Progenitor cell of endocrine pancreas (in vitro differentiated cells): ENCODE measurements at regions not wholly inside any gene's neighbourhood (a gene's known extent, or its start where the extent isn't known, plus 50 kb on each side); places are given as distances from the start of the nearest gene placed in this dataset.

Source experiments
- DNase-seq: peaks from one replicate; pipeline ENCODE4 v3.0.0; 2021; ENCODE audit warnings: low spot score; ENCODE audit not compliant: unreplicated experiment
- H3K27ac Mint-ChIP-seq: 2 replicates; pipeline ENCODE4 v1.8.0; 2021; ENCODE audit warnings: mild to moderate bottlenecking, moderate library complexity, mixed read lengths
- H3K27me3 Mint-ChIP-seq: 2 replicates; pipeline ENCODE4 v1.8.0; 2021; ENCODE audit warnings: mixed read lengths
- H3K36me3 Mint-ChIP-seq: 2 replicates; pipeline ENCODE4 v1.8.0; 2022; ENCODE audit warnings: mixed read lengths; ENCODE audit not compliant: insufficient read depth
- H3K4me1 Mint-ChIP-seq: 2 replicates; pipeline ENCODE4 v1.8.0; 2021; ENCODE audit warnings: low read depth, mixed read lengths
- H3K4me3 Mint-ChIP-seq: 2 replicates; pipeline ENCODE4 v1.8.0; 2021; ENCODE audit warnings: low read depth, mild to moderate bottlenecking, moderate library complexity, mixed read lengths
- H3K9me3 Mint-ChIP-seq: 2 replicates; pipeline ENCODE4 v1.8.0; 2021; ENCODE audit warnings: low read depth, mixed read lengths
- TF ChIP-seq, protein P1 (sequence below): fragments of 200-600 bp; sonication (generic); IDR thresholded peaks from one replicate; pipeline ENCODE4 v1.5.0; 2021; ENCODE audit warnings: antibody characterized with exemption, mild to moderate bottlenecking; ENCODE audit not compliant: unreplicated experiment

DNA sequence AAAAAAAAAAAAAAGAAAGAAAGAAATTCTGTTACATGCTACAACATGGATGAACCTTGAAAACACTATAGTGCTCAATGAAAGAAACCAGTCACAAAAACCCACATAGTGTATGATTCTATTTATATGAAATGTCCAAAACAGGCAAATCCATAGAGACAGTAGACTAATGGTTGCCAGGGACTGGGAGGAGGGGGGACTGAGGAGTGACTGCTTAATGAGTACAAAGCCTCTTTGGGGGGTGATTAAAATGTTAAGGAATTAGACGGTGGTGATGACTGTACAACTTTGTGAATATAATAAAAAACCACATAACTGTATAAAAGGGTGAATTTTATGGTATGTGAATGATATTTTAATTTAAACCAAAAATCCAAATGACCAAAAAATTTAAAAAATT lies 116.0 kb upstream of the GUCA2B start:
- DNase-seq = no peak
- Mint-ChIP-seq H3K27me3 (peaks cover 26% of the 10 kb centered on the region), H3K4me1 (peaks cover 9% of the 10 kb centered on the region), H3K9me3 (no peaks in the 10 kb centered on the region), H3K27ac (no peak overlapping the region), H3K4me3 (no peak overlapping the region), H3K36me3 (no peaks in the 10 kb centered on the region)
- TF ChIP-seq, protein P1, sequence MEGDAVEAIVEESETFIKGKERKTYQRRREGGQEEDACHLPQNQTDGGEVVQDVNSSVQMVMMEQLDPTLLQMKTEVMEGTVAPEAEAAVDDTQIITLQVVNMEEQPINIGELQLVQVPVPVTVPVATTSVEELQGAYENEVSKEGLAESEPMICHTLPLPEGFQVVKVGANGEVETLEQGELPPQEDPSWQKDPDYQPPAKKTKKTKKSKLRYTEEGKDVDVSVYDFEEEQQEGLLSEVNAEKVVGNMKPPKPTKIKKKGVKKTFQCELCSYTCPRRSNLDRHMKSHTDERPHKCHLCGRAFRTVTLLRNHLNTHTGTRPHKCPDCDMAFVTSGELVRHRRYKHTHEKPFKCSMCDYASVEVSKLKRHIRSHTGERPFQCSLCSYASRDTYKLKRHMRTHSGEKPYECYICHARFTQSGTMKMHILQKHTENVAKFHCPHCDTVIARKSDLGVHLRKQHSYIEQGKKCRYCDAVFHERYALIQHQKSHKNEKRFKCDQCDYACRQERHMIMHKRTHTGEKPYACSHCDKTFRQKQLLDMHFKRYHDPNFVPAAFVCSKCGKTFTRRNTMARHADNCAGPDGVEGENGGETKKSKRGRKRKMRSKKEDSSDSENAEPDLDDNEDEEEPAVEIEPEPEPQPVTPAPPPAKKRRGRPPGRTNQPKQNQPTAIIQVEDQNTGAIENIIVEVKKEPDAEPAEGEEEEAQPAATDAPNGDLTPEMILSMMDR = no peak

DNA sequence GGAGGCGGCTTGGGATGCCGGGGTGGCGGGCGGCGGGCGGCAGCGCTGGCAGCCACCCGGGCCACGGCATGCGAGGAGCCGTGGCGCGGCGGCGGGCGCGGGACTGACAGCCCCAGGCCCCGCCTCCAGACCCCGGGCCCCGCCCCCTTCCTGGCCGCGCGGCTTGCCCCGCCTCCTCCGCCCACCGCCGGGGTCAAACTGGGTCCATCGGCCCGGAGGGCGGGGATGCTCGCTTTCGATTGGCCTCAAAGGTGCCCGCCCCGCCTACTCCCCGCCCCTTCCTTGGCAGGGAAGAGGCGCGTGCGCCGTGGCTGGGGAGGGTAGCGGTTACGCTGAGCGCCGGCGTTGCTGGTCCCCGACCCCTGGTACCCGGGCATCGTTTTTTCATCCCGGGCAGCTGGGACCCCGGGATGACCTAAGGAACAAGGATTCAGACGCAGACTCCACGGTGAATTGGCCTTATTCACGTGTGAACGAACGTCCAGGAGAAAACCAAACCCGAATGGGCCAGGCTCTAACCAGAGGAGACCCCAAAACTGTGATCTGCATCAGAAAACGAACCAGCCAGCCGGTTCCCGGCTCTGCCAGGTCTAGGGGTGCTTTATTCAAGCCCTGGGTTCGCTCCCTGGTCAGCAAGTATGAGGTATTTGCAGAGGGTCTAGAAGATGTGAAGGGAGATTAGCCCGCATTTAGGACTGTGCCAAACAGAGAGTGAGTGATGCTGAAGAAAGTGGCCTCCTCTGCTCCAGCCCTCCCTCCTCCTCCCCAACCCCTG lies 117.2 kb upstream of the GUCA2B start:
- Mint-ChIP-seq H3K4me3 (no peak overlapping the region), H3K27me3 (peaks cover 35% of the 10 kb centered on the region), H3K4me1 (peaks cover 9% of the 10 kb centered on the region), H3K36me3 (no peaks in the 10 kb centered on the region), H3K9me3 (no peaks in the 10 kb centered on the region), H3K27ac (no peak overlapping the region)
- peak; percentile 98 for DNase-seq
- TF ChIP-seq, protein P1 = no peak

DNA sequence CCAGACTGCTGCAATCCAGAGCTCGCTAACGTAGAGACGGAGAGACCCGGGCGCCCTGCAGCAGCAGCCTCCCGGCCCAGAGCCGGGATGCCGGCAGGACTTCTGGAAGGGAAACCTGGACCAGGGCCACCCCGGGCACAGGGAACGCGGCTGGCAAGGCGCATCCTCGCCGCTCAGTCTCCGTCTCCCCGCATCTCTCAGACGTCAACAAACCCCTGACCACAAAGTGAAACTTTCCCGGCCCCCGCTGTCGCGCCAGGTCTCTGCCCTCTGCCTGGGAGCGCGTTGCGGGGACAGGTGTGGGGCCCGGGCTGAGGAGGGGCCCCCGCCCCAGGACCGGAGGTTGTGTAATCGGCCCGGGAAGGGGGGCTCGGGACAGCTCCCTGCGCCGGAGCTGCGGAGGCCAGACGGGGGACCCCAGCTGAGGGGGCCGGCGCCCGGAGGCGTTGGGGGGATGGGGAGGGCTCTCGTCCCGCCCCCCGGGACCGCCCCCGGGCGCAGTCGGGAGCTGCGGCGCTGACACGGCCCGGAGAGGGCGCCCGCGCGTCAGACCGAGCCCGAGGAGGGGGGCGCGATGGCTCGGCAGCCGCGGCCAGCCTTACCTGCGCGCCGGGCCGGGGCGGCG lies 116.6 kb upstream of the HIVEP3 start:
- peaks cover 9% of the 10 kb centered on the region for H3K4me1 Mint-ChIP-seq
- no peaks in the 10 kb centered on the region for H3K36me3 Mint-ChIP-seq
- TF ChIP-seq, protein P1 = peak; percentile 54
- DNase-seq = no peak
- peaks cover 36% of the 10 kb centered on the region for H3K27me3 Mint-ChIP-seq
- H3K4me3 Mint-ChIP-seq = peak overlapping the region; percentile 82
- H3K9me3 Mint-ChIP-seq = no peaks in the 10 kb centered on the region
- H3K27ac Mint-ChIP-seq = no peak overlapping the region

DNA sequence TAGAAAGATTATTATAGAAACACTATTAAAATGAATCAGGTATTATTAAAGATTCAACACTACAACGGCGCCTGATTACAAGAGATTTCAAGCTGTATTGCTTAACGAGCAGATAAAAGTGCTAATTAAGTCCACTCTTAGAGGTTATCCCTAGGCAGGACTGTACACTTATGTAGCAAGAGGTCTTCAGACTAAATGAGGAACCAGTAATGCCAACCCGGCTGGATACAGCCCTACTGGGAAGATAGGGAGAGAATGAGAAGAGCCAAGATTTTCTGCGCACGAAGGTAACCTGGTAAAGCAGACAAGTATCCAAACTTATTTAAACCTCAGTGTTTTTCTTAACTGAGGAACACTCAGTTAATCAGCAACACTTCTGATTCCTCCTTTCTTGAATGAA lies 115.7 kb upstream of the HIVEP3 start:
- Mint-ChIP-seq H3K27me3 (peaks cover 36% of the 10 kb centered on the region), H3K4me1 (peaks cover 9% of the 10 kb centered on the region), H3K27ac (no peak overlapping the region), H3K4me3 (peak overlapping the region; percentile 82), H3K9me3 (no peaks in the 10 kb centered on the region), H3K36me3 (no peaks in the 10 kb centered on the region)
- TF ChIP-seq, protein P1 = no peak
- no peak for DNase-seq

DNA sequence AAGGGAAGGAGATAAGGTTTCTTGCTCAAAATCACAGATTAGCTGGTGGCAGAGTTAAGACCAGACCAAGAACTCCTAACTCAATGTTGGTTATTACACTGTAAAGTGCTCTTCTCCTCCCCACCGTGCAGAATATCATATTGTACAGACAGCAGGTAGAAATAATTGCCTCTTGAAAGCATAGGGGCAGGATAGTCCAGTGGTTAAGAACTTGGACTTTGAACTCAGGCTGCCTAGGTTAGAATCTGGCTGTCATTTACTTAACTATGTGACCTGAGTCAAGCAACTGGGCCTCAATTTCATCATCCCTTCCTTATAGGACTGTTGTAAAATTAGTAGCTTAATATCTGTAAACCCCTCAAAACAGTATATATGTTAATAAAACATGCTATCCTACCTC lies 114.9 kb upstream of the HIVEP3 start:
- TF ChIP-seq, protein P1 = no peak
- peaks cover 9% of the 10 kb centered on the region for H3K4me1 Mint-ChIP-seq
- H3K4me3 Mint-ChIP-seq = no peak overlapping the region
- no peak for DNase-seq
- peaks cover 41% of the 10 kb centered on the region for H3K27me3 Mint-ChIP-seq
- H3K36me3 Mint-ChIP-seq = no peaks in the 10 kb centered on the region
- H3K27ac Mint-ChIP-seq = no peak overlapping the region
- no peaks in the 10 kb centered on the region for H3K9me3 Mint-ChIP-seq
